ENCODE measurements at regions not wholly inside any gene's neighbourhood (a gene's known extent, or its start where the extent isn't known, plus 50 kb on each side); places are given as distances from the start of the nearest gene placed in this dataset.

DNA sequence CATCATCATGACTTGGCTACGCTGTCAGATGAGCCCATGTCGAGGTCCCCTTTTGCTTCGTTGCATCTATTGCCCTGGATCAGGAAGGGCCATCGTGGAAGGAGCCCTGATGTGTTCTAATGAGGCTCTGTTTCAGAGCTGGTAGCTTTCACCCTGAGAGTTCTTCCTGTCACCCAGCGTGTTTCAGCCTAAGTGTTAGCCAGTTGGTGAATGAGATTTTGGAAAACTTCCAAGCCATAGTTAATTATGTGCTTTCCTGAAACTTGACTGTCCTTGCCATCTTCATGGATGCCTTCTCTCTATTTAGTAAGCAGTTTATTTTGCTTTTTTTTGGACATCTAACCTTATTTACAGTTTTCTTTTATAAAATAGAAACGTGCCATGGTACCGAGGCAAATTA, 1695.4 kb upstream of the WWC1 start:
- Mint-ChIP-seq H3K36me3 (ENCODE audit: low read depth) (no peaks in the 10 kb centered on the region), H3K4me3 (ENCODE audit: unreplicated experiment) (no peak overlapping the region), H3K27me3 (ENCODE audit: low read depth) (no peaks in the 10 kb centered on the region), H3K27ac (ENCODE audit: unreplicated experiment) (no peak overlapping the region), H3K4me1 (ENCODE audit: low read depth) (no peaks in the 10 kb centered on the region), H3K9me3 (ENCODE audit: low read depth) (peaks cover 8% of the 10 kb centered on the region)
- TF ChIP-seq, protein P1, sequence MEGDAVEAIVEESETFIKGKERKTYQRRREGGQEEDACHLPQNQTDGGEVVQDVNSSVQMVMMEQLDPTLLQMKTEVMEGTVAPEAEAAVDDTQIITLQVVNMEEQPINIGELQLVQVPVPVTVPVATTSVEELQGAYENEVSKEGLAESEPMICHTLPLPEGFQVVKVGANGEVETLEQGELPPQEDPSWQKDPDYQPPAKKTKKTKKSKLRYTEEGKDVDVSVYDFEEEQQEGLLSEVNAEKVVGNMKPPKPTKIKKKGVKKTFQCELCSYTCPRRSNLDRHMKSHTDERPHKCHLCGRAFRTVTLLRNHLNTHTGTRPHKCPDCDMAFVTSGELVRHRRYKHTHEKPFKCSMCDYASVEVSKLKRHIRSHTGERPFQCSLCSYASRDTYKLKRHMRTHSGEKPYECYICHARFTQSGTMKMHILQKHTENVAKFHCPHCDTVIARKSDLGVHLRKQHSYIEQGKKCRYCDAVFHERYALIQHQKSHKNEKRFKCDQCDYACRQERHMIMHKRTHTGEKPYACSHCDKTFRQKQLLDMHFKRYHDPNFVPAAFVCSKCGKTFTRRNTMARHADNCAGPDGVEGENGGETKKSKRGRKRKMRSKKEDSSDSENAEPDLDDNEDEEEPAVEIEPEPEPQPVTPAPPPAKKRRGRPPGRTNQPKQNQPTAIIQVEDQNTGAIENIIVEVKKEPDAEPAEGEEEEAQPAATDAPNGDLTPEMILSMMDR (IDR thresholded peaks at IDR 0.05) = no peak
- no peak for DNase-seq (ENCODE audit: low spot score)

DNA sequence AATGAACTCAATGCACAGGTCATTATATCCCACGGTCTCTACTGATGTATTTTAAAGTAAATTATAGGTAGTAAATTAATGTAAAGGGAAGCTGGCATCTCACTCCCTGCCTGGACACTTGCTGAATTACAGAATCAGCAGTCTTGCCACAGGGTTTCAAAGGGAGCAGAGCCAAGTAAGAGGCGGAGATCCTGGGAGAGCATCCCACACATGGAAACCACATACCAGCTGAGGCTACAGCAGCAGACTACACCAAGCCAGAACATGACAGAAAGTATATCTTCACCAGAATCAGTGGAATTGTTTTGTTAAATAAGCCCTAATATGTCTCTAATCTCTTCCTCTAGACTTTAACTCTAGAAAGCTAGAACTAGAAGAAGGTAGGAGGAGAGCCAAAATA, 1689.2 kb upstream of the WWC1 start:
- no peaks in the 10 kb centered on the region for H3K36me3 Mint-ChIP-seq (ENCODE audit: low read depth)
- H3K27ac Mint-ChIP-seq (ENCODE audit: unreplicated experiment) = no peak overlapping the region
- no peak for DNase-seq (ENCODE audit: low spot score)
- peaks cover 9% of the 10 kb centered on the region for H3K9me3 Mint-ChIP-seq (ENCODE audit: low read depth)
- no peaks in the 10 kb centered on the region for H3K4me1 Mint-ChIP-seq (ENCODE audit: low read depth)
- TF ChIP-seq, protein P1 (IDR thresholded peaks at IDR 0.05) = no peak
- no peak overlapping the region for H3K4me3 Mint-ChIP-seq (ENCODE audit: unreplicated experiment)
- no peaks in the 10 kb centered on the region for H3K27me3 Mint-ChIP-seq (ENCODE audit: low read depth)

DNA sequence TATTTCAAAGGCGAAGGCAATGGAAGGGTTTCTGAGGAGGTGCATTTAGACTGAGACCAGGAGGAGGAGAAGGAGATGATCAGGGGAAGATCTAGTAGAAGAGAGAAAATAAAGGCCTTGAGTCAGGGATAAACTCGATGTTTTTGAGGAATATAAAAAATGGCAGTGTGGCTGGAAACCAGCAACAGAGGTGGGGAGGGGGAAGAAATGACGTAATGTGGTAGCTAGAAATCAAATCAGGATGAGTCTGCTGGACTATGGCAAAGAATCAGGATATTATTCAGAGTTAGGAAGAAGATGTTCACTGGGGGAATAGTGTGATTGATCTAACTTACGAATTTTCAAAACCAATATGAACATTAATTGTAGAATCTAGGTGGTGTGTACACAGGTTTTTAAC, 1673.9 kb upstream of the WWC1 start:
- no peak for DNase-seq (ENCODE audit: low spot score)
- Mint-ChIP-seq H3K27me3 (ENCODE audit: low read depth) (no peaks in the 10 kb centered on the region), H3K36me3 (ENCODE audit: low read depth) (no peaks in the 10 kb centered on the region), H3K4me3 (ENCODE audit: unreplicated experiment) (no peak overlapping the region), H3K27ac (ENCODE audit: unreplicated experiment) (no peak overlapping the region), H3K4me1 (ENCODE audit: low read depth) (no peaks in the 10 kb centered on the region), H3K9me3 (ENCODE audit: low read depth) (peaks cover 27% of the 10 kb centered on the region)
- TF ChIP-seq, protein P1 (IDR thresholded peaks at IDR 0.05) = no peak

DNA sequence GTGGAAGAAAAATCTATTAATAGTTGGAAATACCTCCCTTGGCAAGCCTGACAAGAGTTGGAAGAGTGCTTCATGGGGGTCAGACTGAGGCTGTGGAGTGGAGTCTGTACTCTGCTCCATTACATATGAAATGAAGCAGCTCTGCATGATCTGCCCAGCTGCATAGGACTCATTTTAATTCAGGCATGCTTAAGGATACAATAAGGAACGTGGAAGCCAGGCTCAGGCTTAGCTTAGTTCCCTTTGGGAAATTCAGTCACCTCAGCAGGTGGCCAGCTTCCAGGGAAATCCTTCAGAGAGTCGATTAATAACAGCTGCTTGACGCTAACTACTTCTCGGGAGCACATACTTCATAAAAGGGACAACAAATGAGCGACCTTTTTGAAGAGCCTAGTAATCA, 1672.9 kb upstream of the WWC1 start:
- no peaks in the 10 kb centered on the region for H3K36me3 Mint-ChIP-seq (ENCODE audit: low read depth)
- no peaks in the 10 kb centered on the region for H3K4me1 Mint-ChIP-seq (ENCODE audit: low read depth)
- peaks cover 30% of the 10 kb centered on the region for H3K9me3 Mint-ChIP-seq (ENCODE audit: low read depth)
- H3K27ac Mint-ChIP-seq (ENCODE audit: unreplicated experiment) = no peak overlapping the region
- no peak overlapping the region for H3K4me3 Mint-ChIP-seq (ENCODE audit: unreplicated experiment)
- DNase-seq (ENCODE audit: low spot score) = no peak
- TF ChIP-seq, protein P1 (IDR thresholded peaks at IDR 0.05) = no peak
- H3K27me3 Mint-ChIP-seq (ENCODE audit: low read depth) = no peaks in the 10 kb centered on the region

DNA sequence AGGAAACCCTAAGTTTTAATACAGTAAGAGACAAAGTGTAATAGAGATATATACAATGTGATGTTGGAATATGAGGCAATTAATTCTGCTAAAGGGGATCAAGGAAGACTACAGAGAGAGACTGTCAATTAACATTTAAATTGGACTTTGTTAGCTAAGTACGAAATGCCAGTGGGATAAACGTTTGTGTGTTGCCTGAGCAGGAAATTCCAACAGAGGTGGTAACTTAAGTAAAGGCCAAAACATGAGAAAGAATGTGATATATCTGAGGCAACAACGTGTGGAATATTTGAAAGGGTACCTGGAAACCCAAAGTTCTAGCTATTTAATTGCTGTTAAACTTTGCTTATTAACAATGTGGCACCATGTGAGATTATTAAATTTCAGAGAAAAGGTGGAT, 1666.9 kb upstream of the WWC1 start:
- TF ChIP-seq, protein P1 (IDR thresholded peaks at IDR 0.05) = no peak
- Mint-ChIP-seq H3K36me3 (ENCODE audit: low read depth) (no peaks in the 10 kb centered on the region), H3K4me1 (ENCODE audit: low read depth) (peaks cover 3% of the 10 kb centered on the region), H3K9me3 (ENCODE audit: low read depth) (peaks cover 11% of the 10 kb centered on the region), H3K27me3 (ENCODE audit: low read depth) (no peaks in the 10 kb centered on the region), H3K27ac (ENCODE audit: unreplicated experiment) (no peak overlapping the region), H3K4me3 (ENCODE audit: unreplicated experiment) (no peak overlapping the region)
- DNase-seq (ENCODE audit: low spot score) = no peak
